ENCODE measurements at regions not wholly inside any gene's neighbourhood (a gene's known extent, or its start where the extent isn't known, plus 50 kb on each side); places are given as distances from the start of the nearest gene placed in this dataset.

DNA sequence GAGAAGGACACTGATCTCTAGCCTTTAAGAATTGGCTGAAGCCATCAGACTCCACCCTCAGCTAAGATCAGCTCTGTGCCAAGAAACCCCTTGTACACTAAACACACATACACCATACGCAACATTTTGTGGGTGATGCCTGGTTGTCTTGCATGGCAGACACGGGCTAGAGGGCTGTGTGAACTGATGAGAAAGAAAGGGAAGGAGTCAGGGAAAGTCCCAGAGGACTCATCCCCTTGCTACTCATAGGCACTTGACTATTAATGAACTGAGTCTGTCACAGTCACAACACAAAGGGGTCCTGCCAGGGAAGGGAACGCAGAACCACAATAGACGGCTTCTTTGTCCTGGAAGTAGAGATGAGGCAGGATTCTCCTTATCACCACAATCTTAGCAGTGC, 80.8 kb downstream of the EMP1 start:
- TF ChIP-seq, protein P1, sequence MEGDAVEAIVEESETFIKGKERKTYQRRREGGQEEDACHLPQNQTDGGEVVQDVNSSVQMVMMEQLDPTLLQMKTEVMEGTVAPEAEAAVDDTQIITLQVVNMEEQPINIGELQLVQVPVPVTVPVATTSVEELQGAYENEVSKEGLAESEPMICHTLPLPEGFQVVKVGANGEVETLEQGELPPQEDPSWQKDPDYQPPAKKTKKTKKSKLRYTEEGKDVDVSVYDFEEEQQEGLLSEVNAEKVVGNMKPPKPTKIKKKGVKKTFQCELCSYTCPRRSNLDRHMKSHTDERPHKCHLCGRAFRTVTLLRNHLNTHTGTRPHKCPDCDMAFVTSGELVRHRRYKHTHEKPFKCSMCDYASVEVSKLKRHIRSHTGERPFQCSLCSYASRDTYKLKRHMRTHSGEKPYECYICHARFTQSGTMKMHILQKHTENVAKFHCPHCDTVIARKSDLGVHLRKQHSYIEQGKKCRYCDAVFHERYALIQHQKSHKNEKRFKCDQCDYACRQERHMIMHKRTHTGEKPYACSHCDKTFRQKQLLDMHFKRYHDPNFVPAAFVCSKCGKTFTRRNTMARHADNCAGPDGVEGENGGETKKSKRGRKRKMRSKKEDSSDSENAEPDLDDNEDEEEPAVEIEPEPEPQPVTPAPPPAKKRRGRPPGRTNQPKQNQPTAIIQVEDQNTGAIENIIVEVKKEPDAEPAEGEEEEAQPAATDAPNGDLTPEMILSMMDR (conservative IDR thresholded peaks at IDR 0.05; ENCODE audit: low read depth, low read length) = no peak
- TF ChIP-seq, protein P2, sequence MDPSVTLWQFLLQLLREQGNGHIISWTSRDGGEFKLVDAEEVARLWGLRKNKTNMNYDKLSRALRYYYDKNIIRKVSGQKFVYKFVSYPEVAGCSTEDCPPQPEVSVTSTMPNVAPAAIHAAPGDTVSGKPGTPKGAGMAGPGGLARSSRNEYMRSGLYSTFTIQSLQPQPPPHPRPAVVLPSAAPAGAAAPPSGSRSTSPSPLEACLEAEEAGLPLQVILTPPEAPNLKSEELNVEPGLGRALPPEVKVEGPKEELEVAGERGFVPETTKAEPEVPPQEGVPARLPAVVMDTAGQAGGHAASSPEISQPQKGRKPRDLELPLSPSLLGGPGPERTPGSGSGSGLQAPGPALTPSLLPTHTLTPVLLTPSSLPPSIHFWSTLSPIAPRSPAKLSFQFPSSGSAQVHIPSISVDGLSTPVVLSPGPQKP (IDR thresholded peaks at IDR 0.05; ENCODE audit: borderline replicate concordance, low read depth, low read length) = no peak
- TF ChIP-seq POLR2A (IDR thresholded peaks at IDR 0.05; ENCODE audit: low read depth, low read length) (no peak), CEBPB (IDR thresholded peaks at IDR 0.05; ENCODE audit: low read depth, low read length) (no peak), SMC3 (IDR thresholded peaks at IDR 0.05; ENCODE audit: low read depth, low read length) (no peak), FOS (IDR thresholded peaks at IDR 0.05; ENCODE audit: low read depth, low read length) (no peak), RAD21 (IDR thresholded peaks at IDR 0.05; ENCODE audit: low read length) (no peak), MAZ (IDR thresholded peaks at IDR 0.05; ENCODE audit: borderline replicate concordance, low read depth, low read length) (no peak), RCOR1 (IDR thresholded peaks at IDR 0.05; ENCODE audit: insufficient replicate concordance, low read length) (no peak), MXI1 (IDR thresholded peaks at IDR 0.05; ENCODE audit: borderline replicate concordance, low read depth, low read length) (no peak), BHLHE40 (IDR thresholded peaks at IDR 0.05; ENCODE audit: low read depth, low read length) (no peak), CHD1 (IDR thresholded peaks at IDR 0.05; ENCODE audit: low read depth, low read length) (no peak), NFE2L2 (IDR thresholded peaks at IDR 0.05; ENCODE audit: low read depth, low read length) (no peak)
- TF ChIP-seq, protein P3, sequence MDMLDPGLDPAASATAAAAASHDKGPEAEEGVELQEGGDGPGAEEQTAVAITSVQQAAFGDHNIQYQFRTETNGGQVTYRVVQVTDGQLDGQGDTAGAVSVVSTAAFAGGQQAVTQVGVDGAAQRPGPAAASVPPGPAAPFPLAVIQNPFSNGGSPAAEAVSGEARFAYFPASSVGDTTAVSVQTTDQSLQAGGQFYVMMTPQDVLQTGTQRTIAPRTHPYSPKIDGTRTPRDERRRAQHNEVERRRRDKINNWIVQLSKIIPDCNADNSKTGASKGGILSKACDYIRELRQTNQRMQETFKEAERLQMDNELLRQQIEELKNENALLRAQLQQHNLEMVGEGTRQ (IDR thresholded peaks at IDR 0.05; ENCODE audit: low read depth, low read length) = no peak

All from IMR-90 (cell line).